Caco-2 (cell line): ENCODE measurements at regions not wholly inside any gene's neighbourhood (a gene's known extent, or its start where the extent isn't known, plus 50 kb on each side); places are given as distances from the start of the nearest gene placed in this dataset.

ENCODE experiments used
- BruUV-seq: library from RNA; stranded (reverse); fragments of 400-500 nt; replicated peaks from 2 replicates; lab custom pipeline; 2021; lab: Mats Ljungman, UMichigan
- CTCF ChIA-PET: fragments of 300-600 bp; sonication (Branson Sonifier 250); formaldehyde crosslinking; loops from one replicate; lab custom pipeline; 2022; ENCODE audit warnings: antibody characterized with exemption; lab: Charles Lee
- POLR2A ChIA-PET: fragments of 300-600 bp; sonication (Branson Sonifier 250); formaldehyde crosslinking; loops from one replicate; lab custom pipeline; 2022; ENCODE audit warnings: antibody characterized with exemption; lab: Charles Lee
- DNase-seq, 2 experiments: peaks; one replicate each; pipeline versions ENCODE4 v3.0.0 to v3.0.0-alpha.2; 2020 to 2022
- H3K27me3 ChIP-seq: replicated peaks from 2 replicates; pipeline ENCODE4 v1.6.0; 2011; ENCODE audit warnings: low read length; ENCODE audit not compliant: control insufficient read depth, insufficient read depth
- H3K36me3 ChIP-seq: 2 replicates; pipeline ENCODE4 v1.5.1; 2011; ENCODE audit warnings: low read length; ENCODE audit not compliant: control insufficient read depth, insufficient read depth
- H3K4me1 ChIP-seq: fragments of 250-450 bp; sonication (Bioruptor Pico); 2 replicates; pipeline ENCODE4 v1.5.1; 2020; ENCODE audit warnings: mild to moderate bottlenecking
- H3K4me3 ChIP-seq: 2 replicates; pipeline ENCODE4 v1.5.1; 2011; ENCODE audit warnings: low read depth, mild to moderate bottlenecking, control low read depth, low read length
- H3K9me3 ChIP-seq: fragments of 250-450 bp; sonication (Bioruptor Pico); 2 replicates; pipeline ENCODE4 v1.5.1; 2020; ENCODE audit warnings: mild to moderate bottlenecking, moderate library complexity
- H3K27ac Mint-ChIP-seq: one replicate; pipeline ENCODE4 v1.8.0; 2022; ENCODE audit warnings: mixed read lengths; ENCODE audit not compliant: unreplicated experiment
- H3K27me3 Mint-ChIP-seq: one replicate; pipeline ENCODE4 v1.8.0; 2022; ENCODE audit warnings: mixed read lengths; ENCODE audit not compliant: insufficient read depth, unreplicated experiment
- H3K36me3 Mint-ChIP-seq: one replicate; pipeline ENCODE4 v1.8.0; 2022; ENCODE audit warnings: mild to moderate bottlenecking, mixed read lengths; ENCODE audit not compliant: insufficient read depth, unreplicated experiment
- H3K4me1 Mint-ChIP-seq: one replicate; pipeline ENCODE4 v1.8.0; 2022; ENCODE audit warnings: low read depth, mixed read lengths; ENCODE audit not compliant: unreplicated experiment
- H3K4me3 Mint-ChIP-seq: one replicate; pipeline ENCODE4 v1.8.0; 2022; ENCODE audit warnings: mild to moderate bottlenecking, moderate library complexity, mixed read lengths; ENCODE audit not compliant: unreplicated experiment
- H3K9me3 Mint-ChIP-seq: one replicate; pipeline ENCODE4 v1.8.0; 2022; ENCODE audit warnings: mixed read lengths; ENCODE audit not compliant: unreplicated experiment
- intact Hi-C: fragments of 100-400 bp; cut with micrococcal nuclease; formaldehyde crosslinking; loops from one replicate; pipeline ENCODE4 v1.10.0; 2022; ENCODE audit not compliant: unreplicated experiment
- TF ChIP-seq, protein P1 (sequence below), 2 experiments: fragments of 200-600 bp in 1 of 2; IDR thresholded peaks; 1 replicate in 1 of 2; 2 replicates in 1 of 2; pipeline versions ENCODE4 v1.5.1 to v1.8.0; 2011 to 2022; ENCODE audit warnings: antibody characterized with exemption in 1 of 2, control low read depth in 1 of 2, inconsistent platforms in 1 of 2, low read depth in 1 of 2, low read length in 1 of 2, mild to moderate bottlenecking in 1 of 2, moderate library complexity in 1 of 2; ENCODE audit not compliant: insufficient read depth in 1 of 2, severe bottlenecking in 1 of 2, unreplicated experiment in 1 of 2

DNA sequence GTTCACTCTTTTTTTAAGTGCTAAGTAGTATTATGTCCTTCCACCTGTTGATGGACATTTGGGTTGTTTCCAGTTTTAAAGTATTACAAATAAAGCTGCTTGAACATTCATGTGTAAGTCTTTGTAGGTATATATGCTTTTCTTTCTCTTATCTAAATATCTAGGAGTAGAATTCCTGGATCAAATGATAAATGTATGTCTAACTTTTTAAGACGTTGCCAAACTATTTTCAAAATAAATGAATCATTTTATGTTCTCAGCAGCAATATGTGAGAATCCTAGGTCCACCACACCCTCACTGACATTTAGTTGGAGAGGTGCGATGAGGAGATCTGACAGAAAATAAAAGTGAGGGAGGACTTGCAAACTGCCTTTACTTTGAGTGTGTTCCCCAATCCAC lies 291.7 kb upstream of the UGT8 start:
- Histone ChIP-seq H3K36me3 (no peaks in the 10 kb centered on the region), H3K4me3 (no peak overlapping the region), H3K27me3 (no peaks in the 10 kb centered on the region), H3K9me3 (no peaks in the 10 kb centered on the region), H3K4me1 (no peaks in the 10 kb centered on the region)
- Mint-ChIP-seq H3K4me1 (no peaks in the 10 kb centered on the region), H3K9me3 (no peaks in the 10 kb centered on the region), H3K36me3 (no peaks in the 10 kb centered on the region), H3K27me3 (no peaks in the 10 kb centered on the region), H3K27ac (no peak overlapping the region), H3K4me3 (no peak overlapping the region)
- TF ChIP-seq, protein P1, sequence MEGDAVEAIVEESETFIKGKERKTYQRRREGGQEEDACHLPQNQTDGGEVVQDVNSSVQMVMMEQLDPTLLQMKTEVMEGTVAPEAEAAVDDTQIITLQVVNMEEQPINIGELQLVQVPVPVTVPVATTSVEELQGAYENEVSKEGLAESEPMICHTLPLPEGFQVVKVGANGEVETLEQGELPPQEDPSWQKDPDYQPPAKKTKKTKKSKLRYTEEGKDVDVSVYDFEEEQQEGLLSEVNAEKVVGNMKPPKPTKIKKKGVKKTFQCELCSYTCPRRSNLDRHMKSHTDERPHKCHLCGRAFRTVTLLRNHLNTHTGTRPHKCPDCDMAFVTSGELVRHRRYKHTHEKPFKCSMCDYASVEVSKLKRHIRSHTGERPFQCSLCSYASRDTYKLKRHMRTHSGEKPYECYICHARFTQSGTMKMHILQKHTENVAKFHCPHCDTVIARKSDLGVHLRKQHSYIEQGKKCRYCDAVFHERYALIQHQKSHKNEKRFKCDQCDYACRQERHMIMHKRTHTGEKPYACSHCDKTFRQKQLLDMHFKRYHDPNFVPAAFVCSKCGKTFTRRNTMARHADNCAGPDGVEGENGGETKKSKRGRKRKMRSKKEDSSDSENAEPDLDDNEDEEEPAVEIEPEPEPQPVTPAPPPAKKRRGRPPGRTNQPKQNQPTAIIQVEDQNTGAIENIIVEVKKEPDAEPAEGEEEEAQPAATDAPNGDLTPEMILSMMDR (IDR thresholded peaks at IDR 0.05; ENCODE audit: insufficient read depth in 1 of 2, low read depth in 1 of 2, low read length in 1 of 2, severe bottlenecking in 1 of 2, unreplicated experiment in 1 of 2) = no peak
- intact Hi-C loops = no loop called here
- POLR2A ChIA-PET = no interaction called here
- CTCF ChIA-PET = no interaction called here
- no TSS peak for BruUV-seq
- DNase-seq = no peak

DNA sequence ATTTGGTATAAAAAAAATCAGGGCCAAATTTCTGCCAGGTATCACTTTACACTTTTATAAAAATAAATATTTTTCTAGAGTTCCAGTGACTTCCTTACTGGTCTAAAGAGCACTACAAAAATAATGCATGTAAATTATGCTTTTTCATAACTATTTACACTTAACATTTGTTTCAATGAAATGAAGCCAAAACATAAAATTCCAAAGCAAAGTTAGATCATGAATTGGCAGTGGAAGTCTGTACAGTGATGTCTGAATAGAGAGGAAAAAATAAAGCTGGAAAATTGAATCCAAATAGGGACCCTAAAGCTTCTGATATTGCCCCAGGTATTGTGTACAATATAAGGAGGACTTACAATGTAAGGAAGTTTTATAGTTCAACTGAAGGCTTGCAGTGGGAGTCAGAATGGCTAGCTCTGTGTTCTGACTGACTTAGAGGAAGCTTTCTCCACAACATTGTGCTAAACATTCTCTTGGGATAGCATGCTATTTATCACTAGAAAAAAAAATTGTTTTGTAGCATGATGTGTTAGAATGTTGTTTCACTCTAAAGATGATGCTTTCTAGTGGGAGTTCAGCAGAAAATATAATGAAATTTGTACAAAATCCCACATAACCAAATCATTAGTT lies 288.2 kb upstream of the UGT8 start:
- no peaks in the 10 kb centered on the region for H3K36me3 Mint-ChIP-seq
- CTCF ChIA-PET = no interaction called here
- DNase-seq = no peak
- no peaks in the 10 kb centered on the region for H3K4me1 ChIP-seq
- no peaks in the 10 kb centered on the region for H3K4me1 Mint-ChIP-seq
- intact Hi-C loops = no loop called here
- H3K27me3 Mint-ChIP-seq = no peaks in the 10 kb centered on the region
- POLR2A ChIA-PET = no interaction called here
- no TSS peak for BruUV-seq
- H3K27me3 ChIP-seq = no peaks in the 10 kb centered on the region
- no peak overlapping the region for H3K27ac Mint-ChIP-seq
- no peaks in the 10 kb centered on the region for H3K9me3 Mint-ChIP-seq
- TF ChIP-seq, protein P1 (IDR thresholded peaks at IDR 0.05; ENCODE audit: insufficient read depth in 1 of 2, low read depth in 1 of 2, low read length in 1 of 2, severe bottlenecking in 1 of 2, unreplicated experiment in 1 of 2) = no peak
- no peaks in the 10 kb centered on the region for H3K36me3 ChIP-seq
- no peaks in the 10 kb centered on the region for H3K9me3 ChIP-seq
- H3K4me3 ChIP-seq = no peak overlapping the region
- no peak overlapping the region for H3K4me3 Mint-ChIP-seq

DNA sequence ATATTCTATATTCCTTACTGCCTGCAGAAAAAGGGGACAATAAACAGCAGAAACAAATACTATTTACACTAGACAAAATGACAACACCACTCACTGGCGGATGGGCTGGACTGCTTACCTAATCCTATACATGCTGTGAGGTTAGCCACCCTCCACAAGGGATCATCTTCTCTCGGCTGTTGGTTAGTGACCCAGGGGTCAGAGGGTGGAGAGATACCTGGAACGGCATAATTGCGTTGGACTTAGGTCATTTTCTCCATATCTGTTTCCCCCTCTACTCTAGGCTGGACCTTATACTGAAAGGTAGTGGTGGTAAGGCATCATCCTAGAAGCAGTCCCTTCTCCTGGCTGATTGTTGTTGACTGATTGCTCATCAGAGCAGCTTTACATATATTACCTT lies 286.8 kb upstream of the UGT8 start:
- TF ChIP-seq, protein P1 (IDR thresholded peaks at IDR 0.05; ENCODE audit: insufficient read depth in 1 of 2, low read depth in 1 of 2, low read length in 1 of 2, severe bottlenecking in 1 of 2, unreplicated experiment in 1 of 2) = no peak
- DNase-seq = no peak
- POLR2A ChIA-PET = no interaction called here
- H3K27ac Mint-ChIP-seq = no peak overlapping the region
- no peaks in the 10 kb centered on the region for H3K4me1 ChIP-seq
- no peaks in the 10 kb centered on the region for H3K36me3 Mint-ChIP-seq
- no TSS peak for BruUV-seq
- H3K4me1 Mint-ChIP-seq = no peaks in the 10 kb centered on the region
- no peaks in the 10 kb centered on the region for H3K27me3 Mint-ChIP-seq
- no peaks in the 10 kb centered on the region for H3K27me3 ChIP-seq
- CTCF ChIA-PET = no interaction called here
- no peaks in the 10 kb centered on the region for H3K36me3 ChIP-seq
- no peaks in the 10 kb centered on the region for H3K9me3 Mint-ChIP-seq
- intact Hi-C loops = no loop called here
- H3K4me3 ChIP-seq = no peak overlapping the region
- no peak overlapping the region for H3K4me3 Mint-ChIP-seq
- no peaks in the 10 kb centered on the region for H3K9me3 ChIP-seq
